ENCODE measurements at regions not wholly inside any gene's neighbourhood (a gene's known extent, or its start where the extent isn't known, plus 50 kb on each side); places are given as distances from the start of the nearest gene placed in this dataset.

- in situ Hi-C loops (cut with HindIII; ENCODE audit: low sequenced_read_pairs), result no loop called here
These were observed 160.0 kb upstream of the KLF6 start for GRCh38 chr10:3945026-3945425.

GRCh38 chr10:3944591-3944990 lies 159.6 kb upstream of the KLF6 start:
- in situ Hi-C loops (cut with HindIII; ENCODE audit: low sequenced_read_pairs), result no loop called here

- in situ Hi-C loops (cut with HindIII; ENCODE audit: low sequenced_read_pairs), result no loop called here
These were observed 158.8 kb upstream of the KLF6 start for GRCh38 chr10:3943695-3944257.

GRCh38 chr10:3942937-3943489 lies 158.0 kb upstream of the KLF6 start:
- in situ Hi-C loops (cut with HindIII; ENCODE audit: low sequenced_read_pairs), result no loop called here

GRCh38 chr10:3941676-3942075 lies 156.7 kb upstream of the KLF6 start:
- in situ Hi-C loops (cut with HindIII; ENCODE audit: low sequenced_read_pairs), result no loop called here

GRCh38 chr10:3936422-3937040 lies 151.5 kb upstream of the KLF6 start:
- in situ Hi-C loops (cut with HindIII; ENCODE audit: low sequenced_read_pairs), result no loop called here

- in situ Hi-C loops (cut with HindIII; ENCODE audit: low sequenced_read_pairs), result no loop called here
These were observed 150.9 kb upstream of the KLF6 start for GRCh38 chr10:3935933-3936359.

- in situ Hi-C loops (cut with HindIII; ENCODE audit: low sequenced_read_pairs), result no loop called here
These were observed 150.1 kb upstream of the KLF6 start for GRCh38 chr10:3935141-3935540.

- in situ Hi-C loops (cut with HindIII; ENCODE audit: low sequenced_read_pairs), result no loop called here
These were observed 148.7 kb upstream of the KLF6 start for GRCh38 chr10:3933733-3934132.

- in situ Hi-C loops (cut with HindIII; ENCODE audit: low sequenced_read_pairs), result no loop called here
These were observed 147.8 kb upstream of the KLF6 start for GRCh38 chr10:3932597-3933375.

- in situ Hi-C loops (cut with HindIII; ENCODE audit: low sequenced_read_pairs), result no loop called here
These were observed 146.9 kb upstream of the KLF6 start for GRCh38 chr10:3931901-3932300.

GRCh38 chr10:3931224-3931623 lies 146.2 kb upstream of the KLF6 start:
- in situ Hi-C loops (cut with HindIII; ENCODE audit: low sequenced_read_pairs), result no loop called here

- in situ Hi-C loops (cut with HindIII; ENCODE audit: low sequenced_read_pairs), result no loop called here
These were observed 143.6 kb upstream of the KLF6 start for GRCh38 chr10:3928569-3928968.

GRCh38 chr10:3928078-3928477 lies 143.1 kb upstream of the KLF6 start:
- in situ Hi-C loops (cut with HindIII; ENCODE audit: low sequenced_read_pairs), result no loop called here

GRCh38 chr10:3926675-3927525 lies 141.9 kb upstream of the KLF6 start:
- in situ Hi-C loops (cut with HindIII; ENCODE audit: low sequenced_read_pairs), result no loop called here

GRCh38 chr10:3926258-3926657 lies 141.2 kb upstream of the KLF6 start:
- in situ Hi-C loops (cut with HindIII; ENCODE audit: low sequenced_read_pairs), result no loop called here

- in situ Hi-C loops (cut with HindIII; ENCODE audit: low sequenced_read_pairs), result no loop called here
These were observed 140.2 kb upstream of the KLF6 start for GRCh38 chr10:3925184-3925583.

- in situ Hi-C loops (cut with HindIII; ENCODE audit: low sequenced_read_pairs), result loop anchor here (5.0 kb wide), 1 partner anchor 67 kb away; no protein-coding TSS in a partner anchor
These were observed 139.3 kb upstream of the KLF6 start for GRCh38 chr10:3924344-3924743.

- in situ Hi-C loops (cut with HindIII; ENCODE audit: low sequenced_read_pairs), result loop anchor here (5.0 kb wide), 1 partner anchor 66 kb away; no protein-coding TSS in a partner anchor
These were observed 138.0 kb upstream of the KLF6 start for GRCh38 chr10:3923033-3923432.

- in situ Hi-C loops (cut with HindIII; ENCODE audit: low sequenced_read_pairs), result loop anchor here (5.0 kb wide), 1 partner anchor 63 kb away; no protein-coding TSS in a partner anchor
These were observed 134.8 kb upstream of the KLF6 start for GRCh38 chr10:3919709-3920308.
